ENCODE measurements at regions not wholly inside any gene's neighbourhood (a gene's known extent, or its start where the extent isn't known, plus 50 kb on each side); places are given as distances from the start of the nearest gene placed in this dataset.

DNA sequence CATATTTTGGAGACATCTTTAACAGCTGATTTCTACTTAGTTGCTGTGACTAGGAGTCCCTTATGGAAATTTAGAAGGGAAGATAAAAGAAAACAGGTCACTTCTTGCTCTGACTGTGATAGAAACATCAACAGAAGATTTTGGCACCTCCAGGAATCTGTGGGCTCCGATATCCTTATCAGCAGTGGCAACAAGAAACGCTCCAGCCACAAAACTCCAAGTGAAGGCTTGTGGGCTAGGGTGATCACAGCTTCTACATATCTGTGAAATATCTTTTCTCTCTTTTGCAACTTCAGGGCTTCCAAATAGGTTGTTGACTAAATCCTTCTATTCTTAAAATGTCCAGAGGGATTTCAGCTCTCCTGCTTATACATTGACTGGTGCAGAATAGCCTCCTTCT is 1625.5 kb upstream of the CDH6 start:
- Histone ChIP-seq H3K27ac (no peak overlapping the region), H3K36me3 (no peaks in the 10 kb centered on the region), H3K4me1 (no peaks in the 10 kb centered on the region), H3K9me3 (no peaks in the 10 kb centered on the region), H3K4me3 (no peak overlapping the region), H3K27me3 (no peaks in the 10 kb centered on the region)
- no peak for TF ChIP-seq POLR2AphosphoS5 (IDR thresholded peaks at IDR 0.05; ENCODE audit: insufficient read depth in 1 of 2, low read depth in 1 of 2)
- TF ChIP-seq POLR2A (IDR thresholded peaks at IDR 0.05), result no peak
- TF ChIP-seq, protein P1, sequence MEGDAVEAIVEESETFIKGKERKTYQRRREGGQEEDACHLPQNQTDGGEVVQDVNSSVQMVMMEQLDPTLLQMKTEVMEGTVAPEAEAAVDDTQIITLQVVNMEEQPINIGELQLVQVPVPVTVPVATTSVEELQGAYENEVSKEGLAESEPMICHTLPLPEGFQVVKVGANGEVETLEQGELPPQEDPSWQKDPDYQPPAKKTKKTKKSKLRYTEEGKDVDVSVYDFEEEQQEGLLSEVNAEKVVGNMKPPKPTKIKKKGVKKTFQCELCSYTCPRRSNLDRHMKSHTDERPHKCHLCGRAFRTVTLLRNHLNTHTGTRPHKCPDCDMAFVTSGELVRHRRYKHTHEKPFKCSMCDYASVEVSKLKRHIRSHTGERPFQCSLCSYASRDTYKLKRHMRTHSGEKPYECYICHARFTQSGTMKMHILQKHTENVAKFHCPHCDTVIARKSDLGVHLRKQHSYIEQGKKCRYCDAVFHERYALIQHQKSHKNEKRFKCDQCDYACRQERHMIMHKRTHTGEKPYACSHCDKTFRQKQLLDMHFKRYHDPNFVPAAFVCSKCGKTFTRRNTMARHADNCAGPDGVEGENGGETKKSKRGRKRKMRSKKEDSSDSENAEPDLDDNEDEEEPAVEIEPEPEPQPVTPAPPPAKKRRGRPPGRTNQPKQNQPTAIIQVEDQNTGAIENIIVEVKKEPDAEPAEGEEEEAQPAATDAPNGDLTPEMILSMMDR (IDR thresholded peaks at IDR 0.05), result no peak
- no peak for DNase-seq (ENCODE audit: extremely low spot score in 2 of 2)
- intact Hi-C loops (cut with DNase I), result no loop called here

DNA sequence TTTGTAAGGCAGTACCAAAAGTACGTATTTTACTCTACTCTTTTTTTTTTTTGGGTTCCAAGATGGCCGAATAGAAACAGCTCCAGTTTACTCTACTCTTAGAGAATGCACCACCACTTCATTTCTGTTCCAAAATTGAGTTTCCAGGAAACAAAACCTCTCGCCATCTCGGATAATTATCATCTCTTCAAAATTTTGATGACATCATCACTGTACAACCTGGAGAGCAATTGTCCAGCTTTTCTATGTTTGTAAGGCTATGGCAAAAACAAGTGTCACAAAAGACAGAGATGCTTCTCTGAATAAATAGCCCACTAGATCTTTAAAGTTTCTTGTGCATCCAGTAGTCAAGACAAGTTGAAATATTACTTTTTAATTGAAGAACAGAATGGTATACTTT is 1631.9 kb upstream of the CDH6 start:
- DNase-seq (ENCODE audit: extremely low spot score in 2 of 2), result no peak
- no peaks in the 10 kb centered on the region for H3K27me3 ChIP-seq
- H3K9me3 ChIP-seq, result no peaks in the 10 kb centered on the region
- no peak overlapping the region for H3K27ac ChIP-seq
- TF ChIP-seq, protein P1 (IDR thresholded peaks at IDR 0.05), result no peak
- TF ChIP-seq POLR2A (IDR thresholded peaks at IDR 0.05), result no peak
- no peak for TF ChIP-seq POLR2AphosphoS5 (IDR thresholded peaks at IDR 0.05; ENCODE audit: insufficient read depth in 1 of 2, low read depth in 1 of 2)
- no peak overlapping the region for H3K4me3 ChIP-seq
- intact Hi-C loops (cut with DNase I), result no loop called here
- H3K36me3 ChIP-seq, result no peaks in the 10 kb centered on the region
- H3K4me1 ChIP-seq, result no peaks in the 10 kb centered on the region

DNA sequence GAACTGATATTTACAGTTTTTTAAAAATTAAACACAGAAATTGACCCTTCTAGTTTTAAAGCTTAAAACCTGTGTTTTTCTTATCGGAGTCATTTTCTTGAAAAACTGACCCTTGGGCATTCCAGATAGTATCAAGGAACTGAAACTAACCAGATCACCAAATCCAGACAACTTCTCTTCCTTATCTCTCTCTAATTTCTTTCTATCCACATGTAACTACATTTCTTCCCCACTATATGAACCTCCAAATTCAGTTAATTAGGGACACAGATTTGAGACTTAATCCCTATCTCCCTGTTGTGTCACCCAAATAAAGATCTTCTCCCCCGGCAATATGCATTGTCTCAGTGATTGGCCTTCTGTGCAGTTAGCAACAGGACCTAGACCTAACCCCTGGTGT is 1643.0 kb upstream of the CDH6 start:
- Histone ChIP-seq H3K36me3 (no peaks in the 10 kb centered on the region), H3K4me1 (no peaks in the 10 kb centered on the region), H3K4me3 (no peak overlapping the region), H3K27ac (no peak overlapping the region), H3K27me3 (no peaks in the 10 kb centered on the region), H3K9me3 (no peaks in the 10 kb centered on the region)
- intact Hi-C loops (cut with DNase I), result no loop called here
- no peak for DNase-seq (ENCODE audit: extremely low spot score in 2 of 2)
- no peak for TF ChIP-seq POLR2A (IDR thresholded peaks at IDR 0.05)
- no peak for TF ChIP-seq POLR2AphosphoS5 (IDR thresholded peaks at IDR 0.05; ENCODE audit: insufficient read depth in 1 of 2, low read depth in 1 of 2)

DNA sequence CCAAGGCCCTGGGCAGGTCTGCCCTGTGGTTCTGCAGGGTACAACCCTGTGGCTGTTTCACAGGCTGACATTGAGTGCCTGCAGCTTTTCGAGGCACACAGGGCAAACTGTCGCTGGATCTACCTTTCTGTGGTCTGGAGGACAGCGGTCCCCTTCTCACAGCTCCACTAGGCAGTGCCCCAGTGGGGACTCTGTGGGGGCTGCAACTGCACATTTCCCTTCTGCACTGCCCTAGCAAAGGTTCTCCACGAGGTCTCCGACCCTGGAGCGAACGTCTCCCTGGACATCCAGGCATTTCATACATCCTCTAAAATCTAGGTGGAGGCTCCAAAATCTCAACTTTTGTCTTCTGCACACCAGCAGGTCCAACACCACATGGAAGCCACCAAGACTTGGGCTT is 1645.2 kb upstream of the CDH6 start:
- no peak overlapping the region for H3K27ac ChIP-seq
- H3K9me3 ChIP-seq, result no peaks in the 10 kb centered on the region
- no peaks in the 10 kb centered on the region for H3K4me1 ChIP-seq
- H3K27me3 ChIP-seq, result no peaks in the 10 kb centered on the region
- TF ChIP-seq POLR2AphosphoS5 (IDR thresholded peaks at IDR 0.05; ENCODE audit: insufficient read depth in 1 of 2, low read depth in 1 of 2), result no peak
- no peak for TF ChIP-seq POLR2A (IDR thresholded peaks at IDR 0.05)
- TF ChIP-seq, protein P1 (IDR thresholded peaks at IDR 0.05), result no peak
- intact Hi-C loops (cut with DNase I), result no loop called here
- DNase-seq (ENCODE audit: extremely low spot score in 2 of 2), result no peak
- no peaks in the 10 kb centered on the region for H3K36me3 ChIP-seq
- H3K4me3 ChIP-seq, result no peak overlapping the region

DNA sequence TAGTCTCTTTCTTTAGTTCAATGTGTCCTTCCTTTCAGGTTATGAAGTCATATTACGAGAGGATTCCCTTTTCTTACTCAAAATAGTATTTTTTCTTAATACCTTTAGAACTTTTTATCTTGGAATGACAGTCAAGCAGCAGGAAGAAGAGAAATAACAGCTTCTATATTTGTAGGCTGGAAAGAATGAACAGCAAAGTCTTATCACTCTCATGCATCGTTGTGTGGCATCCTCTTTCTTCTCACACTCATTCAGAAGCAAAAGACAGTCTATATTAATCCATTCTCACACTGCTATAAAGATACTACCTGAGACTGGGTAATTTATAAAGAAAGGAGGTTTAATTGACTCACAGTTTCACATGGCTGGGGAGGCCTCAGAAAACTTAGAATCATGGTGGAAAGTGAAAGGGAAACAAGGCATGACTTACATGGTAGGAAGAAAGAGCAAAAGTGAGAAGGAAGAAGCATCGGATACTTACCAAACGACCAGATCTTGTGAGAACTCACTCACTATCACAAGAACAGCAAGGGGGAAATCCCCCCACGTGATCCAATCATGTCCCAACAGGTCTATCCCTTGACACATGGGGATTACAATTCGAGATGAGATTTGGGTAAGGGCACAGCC is 1646.1 kb upstream of the CDH6 start:
- H3K4me1 ChIP-seq, result no peaks in the 10 kb centered on the region
- H3K27ac ChIP-seq, result no peak overlapping the region
- no peaks in the 10 kb centered on the region for H3K9me3 ChIP-seq
- intact Hi-C loops (cut with DNase I), result no loop called here
- no peaks in the 10 kb centered on the region for H3K36me3 ChIP-seq
- DNase-seq (ENCODE audit: extremely low spot score in 2 of 2), result no peak
- no peaks in the 10 kb centered on the region for H3K27me3 ChIP-seq
- no peak overlapping the region for H3K4me3 ChIP-seq
- TF ChIP-seq, protein P1 (IDR thresholded peaks at IDR 0.05), result no peak
- TF ChIP-seq POLR2A (IDR thresholded peaks at IDR 0.05), result no peak
- TF ChIP-seq POLR2AphosphoS5 (IDR thresholded peaks at IDR 0.05; ENCODE audit: insufficient read depth in 1 of 2, low read depth in 1 of 2), result no peak
